ENCODE measurements at regions not wholly inside any gene's neighbourhood (a gene's known extent, or its start where the extent isn't known, plus 50 kb on each side); places are given as distances from the start of the nearest gene placed in this dataset.

GRCh38 chr1:30054126-30054525, 669.3 kb downstream of the MATN1 start:
- TF ChIP-seq CTCF (IDR thresholded peaks at IDR 0.05), result no peak
- no peak for TF ChIP-seq EZH2 (IDR thresholded peaks at IDR 0.05)
- no peak for TF ChIP-seq EZH2phosphoT487 (IDR thresholded peaks at IDR 0.05)

All from neural progenitor cell (in vitro differentiated cells).